ENCODE measurements at regions not wholly inside any gene's neighbourhood (a gene's known extent, or its start where the extent isn't known, plus 50 kb on each side); places are given as distances from the start of the nearest gene placed in this dataset.

- Histone ChIP-seq H3K4me3 (no peak overlapping the region), H3K27ac (no peak overlapping the region), H3K36me3 (ENCODE audit: insufficient read depth, low read length) (no peaks in the 10 kb centered on the region), H3K9ac (ENCODE audit: insufficient read length) (no peak overlapping the region), H3K9me3 (ENCODE audit: low read depth, low read length) (no peaks in the 10 kb centered on the region)
- TF ChIP-seq POLR2AphosphoS5 (IDR thresholded peaks at IDR 0.05; ENCODE audit: borderline replicate concordance, low read depth, low read length): no peak
- TF ChIP-seq EZH2 (IDR thresholded peaks at IDR 0.05): no peak
- TF ChIP-seq FOXP2 (optimal IDR thresholded peaks at IDR 0.05; ENCODE audit: control extremely low read depth, extremely low read length, insufficient read depth): no peak
- no peak for DNase-seq (ENCODE audit: low read depth, low spot score)
These were observed 240.0 kb upstream of the AUTS2 start for GRCh38 chr7:69358163-69358821.

- Histone ChIP-seq H3K9ac (ENCODE audit: insufficient read length) (no peak overlapping the region), H3K27ac (no peak overlapping the region), H3K4me3 (no peak overlapping the region), H3K36me3 (ENCODE audit: insufficient read depth, low read length) (no peaks in the 10 kb centered on the region), H3K9me3 (ENCODE audit: low read depth, low read length) (no peaks in the 10 kb centered on the region)
- no peak for TF ChIP-seq EZH2 (IDR thresholded peaks at IDR 0.05)
- TF ChIP-seq FOXP2 (optimal IDR thresholded peaks at IDR 0.05; ENCODE audit: control extremely low read depth, extremely low read length, insufficient read depth): no peak
- TF ChIP-seq POLR2AphosphoS5 (IDR thresholded peaks at IDR 0.05; ENCODE audit: borderline replicate concordance, low read depth, low read length): no peak
- DNase-seq (ENCODE audit: low read depth, low spot score): no peak
These were observed 239.1 kb upstream of the AUTS2 start for GRCh38 chr7:69359003-69359700.

- no peak for DNase-seq (ENCODE audit: low read depth, low spot score)
- no peaks in the 10 kb centered on the region for H3K9me3 ChIP-seq (ENCODE audit: low read depth, low read length)
- no peak for TF ChIP-seq FOXP2 (optimal IDR thresholded peaks at IDR 0.05; ENCODE audit: control extremely low read depth, extremely low read length, insufficient read depth)
- no peak for TF ChIP-seq POLR2AphosphoS5 (IDR thresholded peaks at IDR 0.05; ENCODE audit: borderline replicate concordance, low read depth, low read length)
- no peak for TF ChIP-seq EZH2 (IDR thresholded peaks at IDR 0.05)
- no peak overlapping the region for H3K27ac ChIP-seq
- H3K4me3 ChIP-seq: no peak overlapping the region
- H3K36me3 ChIP-seq (ENCODE audit: insufficient read depth, low read length): no peaks in the 10 kb centered on the region
- H3K9ac ChIP-seq (ENCODE audit: insufficient read length): no peak overlapping the region
These were observed 237.4 kb upstream of the AUTS2 start for GRCh38 chr7:69360913-69361312.

- DNase-seq (ENCODE audit: low read depth, low spot score): no peak
- Histone ChIP-seq H3K9ac (ENCODE audit: insufficient read length) (no peak overlapping the region), H3K4me3 (no peak overlapping the region), H3K9me3 (ENCODE audit: low read depth, low read length) (no peaks in the 10 kb centered on the region), H3K36me3 (ENCODE audit: insufficient read depth, low read length) (no peaks in the 10 kb centered on the region), H3K27ac (no peak overlapping the region)
- no peak for TF ChIP-seq EZH2 (IDR thresholded peaks at IDR 0.05)
- TF ChIP-seq POLR2AphosphoS5 (IDR thresholded peaks at IDR 0.05; ENCODE audit: borderline replicate concordance, low read depth, low read length): no peak
- TF ChIP-seq FOXP2 (optimal IDR thresholded peaks at IDR 0.05; ENCODE audit: control extremely low read depth, extremely low read length, insufficient read depth): no peak
These were observed 235.1 kb upstream of the AUTS2 start for GRCh38 chr7:69363136-69363535.

GRCh38 chr7:69364813-69365643, 233.2 kb upstream of the AUTS2 start:
- H3K27ac ChIP-seq: no peak overlapping the region
- no peak overlapping the region for H3K9ac ChIP-seq (ENCODE audit: insufficient read length)
- H3K36me3 ChIP-seq (ENCODE audit: insufficient read depth, low read length): no peaks in the 10 kb centered on the region
- H3K9me3 ChIP-seq (ENCODE audit: low read depth, low read length): no peaks in the 10 kb centered on the region
- no peak for DNase-seq (ENCODE audit: low read depth, low spot score)
- TF ChIP-seq FOXP2 (optimal IDR thresholded peaks at IDR 0.05; ENCODE audit: control extremely low read depth, extremely low read length, insufficient read depth): no peak
- no peak for TF ChIP-seq EZH2 (IDR thresholded peaks at IDR 0.05)
- TF ChIP-seq POLR2AphosphoS5 (IDR thresholded peaks at IDR 0.05; ENCODE audit: borderline replicate concordance, low read depth, low read length): no peak
- peak overlapping the region; percentile 32 for H3K4me3 ChIP-seq

- peak overlapping the region; percentile 32 for H3K4me3 ChIP-seq
- H3K9ac ChIP-seq (ENCODE audit: insufficient read length): no peak overlapping the region
- no peak for DNase-seq (ENCODE audit: low read depth, low spot score)
These were observed 232.6 kb upstream of the AUTS2 start for GRCh38 chr7:69365651-69366192.

GRCh38 chr7:69367780-69368179, 230.5 kb upstream of the AUTS2 start:
- Histone ChIP-seq H3K9me3 (ENCODE audit: low read depth, low read length) (no peaks in the 10 kb centered on the region), H3K4me3 (no peak overlapping the region), H3K9ac (ENCODE audit: insufficient read length) (no peak overlapping the region), H3K36me3 (ENCODE audit: insufficient read depth, low read length) (no peaks in the 10 kb centered on the region), H3K27ac (no peak overlapping the region)
- no peak for DNase-seq (ENCODE audit: low read depth, low spot score)
- TF ChIP-seq FOXP2 (optimal IDR thresholded peaks at IDR 0.05; ENCODE audit: control extremely low read depth, extremely low read length, insufficient read depth): no peak
- no peak for TF ChIP-seq EZH2 (IDR thresholded peaks at IDR 0.05)
- TF ChIP-seq POLR2AphosphoS5 (IDR thresholded peaks at IDR 0.05; ENCODE audit: borderline replicate concordance, low read depth, low read length): no peak

More at GRCh38 chr7:69365651-69366192, 232.6 kb upstream of the AUTS2 start:
- TF ChIP-seq POLR2AphosphoS5 (IDR thresholded peaks at IDR 0.05; ENCODE audit: borderline replicate concordance, low read depth, low read length): no peak
- no peaks in the 10 kb centered on the region for H3K9me3 ChIP-seq (ENCODE audit: low read depth, low read length)
- no peaks in the 10 kb centered on the region for H3K36me3 ChIP-seq (ENCODE audit: insufficient read depth, low read length)
- no peak overlapping the region for H3K27ac ChIP-seq
